GM21717 (cell line): ENCODE measurements at regions not wholly inside any gene's neighbourhood (a gene's known extent, or its start where the extent isn't known, plus 50 kb on each side); places are given as distances from the start of the nearest gene placed in this dataset.

Experiments
- ATAC-seq: cut with Tn5 transposase; IDR thresholded peaks from one replicate; pipeline ENCODE4 v1.9.1; 2021; ENCODE audit warnings: mild to moderate bottlenecking, moderate library complexity; ENCODE audit not compliant: unreplicated experiment

GRCh38 chrX:11949291-11949690 lies 189.0 kb upstream of the FRMPD4 start:
- no peak for ATAC-seq

GRCh38 chrX:11952176-11952720 lies 186.0 kb upstream of the FRMPD4 start:
- no peak for ATAC-seq

- no peak for ATAC-seq
These were observed 184.7 kb upstream of the FRMPD4 start for GRCh38 chrX:11953615-11954014.

- no peak for ATAC-seq
These were observed 184.1 kb upstream of the FRMPD4 start for GRCh38 chrX:11954176-11954575.

- no peak for ATAC-seq
These were observed 178.2 kb upstream of the FRMPD4 start for GRCh38 chrX:11960031-11960430.

DNA sequence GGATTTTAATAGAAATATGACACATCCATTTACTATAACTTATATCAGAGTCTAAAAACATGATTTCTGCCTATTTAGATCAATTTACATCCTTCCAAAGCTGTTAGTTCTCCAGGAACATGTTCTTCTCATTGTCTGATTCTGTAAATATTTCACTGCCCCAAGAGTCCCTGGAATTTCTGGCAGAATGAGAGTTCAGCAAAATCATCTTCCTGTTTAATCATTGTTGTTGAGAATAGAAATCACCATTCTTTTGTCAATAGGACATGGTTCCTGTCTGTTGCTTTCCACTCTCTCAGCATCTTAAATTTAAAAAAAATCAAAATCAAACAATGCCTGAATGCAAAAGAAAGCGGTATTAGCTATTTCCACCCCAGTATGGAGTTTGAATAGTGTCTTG lies 172.8 kb upstream of the FRMPD4 start:
- ATAC-seq: no peak

GRCh38 chrX:11967986-11968869 lies 170.0 kb upstream of the FRMPD4 start:
- ATAC-seq: no peak

DNA sequence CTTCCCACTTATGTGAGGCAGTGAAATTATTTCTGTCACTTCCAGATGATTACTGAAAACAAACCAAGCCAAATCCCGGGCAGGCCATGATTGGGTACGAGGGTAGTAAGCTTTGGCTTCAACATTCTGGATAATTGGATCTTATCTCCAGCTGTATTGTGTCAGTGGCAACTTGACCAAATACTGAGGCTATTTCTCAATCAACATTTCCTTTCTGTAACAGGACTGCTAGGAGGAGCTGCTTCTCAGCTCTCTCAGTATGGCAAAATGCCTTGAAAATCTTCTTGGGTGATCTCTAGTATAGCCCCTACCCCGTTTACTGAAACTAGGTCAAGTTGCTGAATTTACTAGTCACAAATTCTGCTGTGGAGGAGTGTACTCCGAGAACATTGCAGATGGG lies 169.3 kb upstream of the FRMPD4 start:
- no peak for ATAC-seq

DNA sequence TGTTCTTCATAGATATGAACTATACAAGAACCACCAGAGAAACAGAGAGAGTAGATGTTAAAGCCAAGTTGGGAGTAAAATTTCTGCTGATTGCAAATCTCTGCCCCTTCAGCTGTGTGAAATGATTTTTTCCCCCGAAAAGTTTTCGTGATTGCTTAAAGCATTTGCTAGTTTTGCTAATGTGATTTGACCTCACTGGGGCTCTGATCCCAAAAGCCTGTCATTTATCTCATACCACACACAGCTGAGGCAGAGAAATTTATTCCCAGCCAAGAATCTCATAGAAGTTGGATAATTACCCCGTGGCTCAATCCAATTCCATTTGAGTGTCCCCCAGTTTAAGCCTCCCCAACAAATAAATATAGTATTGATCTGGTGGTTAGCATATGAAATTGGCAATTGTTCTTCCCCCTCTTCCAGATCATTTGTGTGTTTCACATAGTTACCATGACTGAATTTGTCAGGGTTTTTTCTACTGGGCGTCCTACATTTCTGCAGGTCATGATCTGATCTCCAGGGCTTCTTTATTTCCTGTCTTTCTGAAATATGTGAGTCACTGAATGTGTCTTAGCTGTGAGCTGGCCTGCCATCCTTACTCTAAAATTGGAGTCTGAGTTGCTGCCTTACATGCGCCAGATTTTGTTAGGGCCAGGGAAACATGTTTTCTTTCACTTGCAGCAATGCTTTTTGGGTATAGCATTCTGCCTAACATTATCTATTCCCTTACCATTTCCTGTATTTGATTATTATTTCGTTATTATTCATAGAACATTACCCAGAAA lies 167.5 kb upstream of the FRMPD4 start:
- ATAC-seq: no peak

DNA sequence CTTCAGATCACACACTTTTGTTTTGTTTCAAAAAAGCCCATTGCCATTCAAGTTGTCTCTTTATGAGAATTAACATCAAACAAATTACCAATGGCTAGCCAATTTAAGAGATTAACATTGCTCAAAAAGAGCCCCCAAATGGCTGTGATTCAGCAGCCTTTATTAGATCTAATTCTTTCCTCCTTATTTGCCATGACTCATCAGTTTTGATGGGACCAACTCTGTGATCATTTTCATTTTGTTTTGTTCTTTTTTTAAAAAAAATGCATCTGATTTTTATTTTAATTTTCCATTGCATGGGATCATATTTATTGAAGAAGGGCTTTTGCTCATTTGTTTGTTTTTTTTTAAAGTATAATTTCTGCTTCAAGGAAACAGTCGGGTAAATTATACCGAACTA lies 161.6 kb upstream of the FRMPD4 start:
- ATAC-seq: no peak

- no peak for ATAC-seq
These were observed 146.0 kb upstream of the FRMPD4 start for GRCh38 chrX:11992271-11992670.

GRCh38 chrX:11995146-11995545 lies 143.1 kb upstream of the FRMPD4 start:
- ATAC-seq: no peak

DNA sequence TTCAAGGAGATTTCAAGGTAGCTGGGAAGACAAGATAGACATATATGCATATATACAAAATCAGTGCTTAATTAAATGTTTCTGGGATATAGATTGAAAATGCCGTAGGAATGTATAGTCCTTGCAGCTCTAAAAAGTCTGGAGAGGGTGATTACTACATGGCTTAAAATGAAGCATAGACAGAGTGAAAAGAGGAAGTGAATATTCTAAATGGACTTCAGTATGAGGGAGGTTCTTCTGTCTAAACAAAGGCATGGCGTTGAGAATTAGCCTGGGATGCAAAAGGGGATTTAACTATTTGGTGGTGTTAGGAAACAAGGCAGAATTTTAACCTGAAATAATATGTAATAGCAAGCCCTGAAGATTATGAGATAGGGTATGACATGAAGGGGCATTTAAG lies 141.5 kb upstream of the FRMPD4 start:
- no peak for ATAC-seq

GRCh38 chrX:11998944-11999343 lies 139.3 kb upstream of the FRMPD4 start:
- no peak for ATAC-seq

DNA sequence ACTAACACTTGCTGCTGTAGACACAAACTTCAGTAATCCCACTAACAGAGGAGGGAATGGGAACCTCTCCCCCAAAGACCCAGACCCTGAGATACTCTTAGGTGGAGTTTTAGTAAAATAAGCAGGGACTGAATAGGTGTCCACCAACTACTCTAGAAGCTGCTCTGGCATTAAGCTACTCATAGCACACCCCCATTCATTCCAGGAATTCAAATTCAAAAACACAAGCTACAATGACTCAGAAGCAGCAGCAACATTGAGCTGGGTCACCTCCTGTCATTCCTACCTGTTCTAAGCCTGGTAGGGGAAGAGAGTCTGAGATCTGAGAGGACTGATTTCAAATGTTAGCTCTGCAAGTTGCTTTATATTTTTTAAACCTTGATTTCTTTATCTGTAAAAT lies 135.4 kb upstream of the FRMPD4 start:
- ATAC-seq: no peak

- ATAC-seq: no peak
These were observed 130.4 kb upstream of the FRMPD4 start for GRCh38 chrX:12007881-12008280.

DNA sequence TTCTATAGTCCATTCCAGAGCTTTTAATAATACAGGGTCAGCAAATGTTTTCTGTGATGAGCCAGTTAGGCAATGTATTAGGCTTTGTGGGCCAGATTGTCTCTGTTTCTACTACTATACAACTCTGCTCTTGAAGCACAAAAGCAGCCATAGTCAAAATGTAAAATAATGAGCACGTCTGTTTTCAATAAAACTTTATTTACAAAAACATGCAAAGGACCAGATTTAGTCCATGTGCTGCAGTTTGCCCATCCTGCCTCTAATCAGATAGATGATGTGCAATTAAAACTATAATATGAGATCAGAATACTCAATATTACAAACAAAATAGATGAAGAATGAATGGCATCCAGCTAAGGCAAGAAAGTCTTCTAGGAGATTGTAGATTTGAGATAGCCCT lies 127.8 kb upstream of the FRMPD4 start:
- ATAC-seq: no peak

- ATAC-seq: no peak
These were observed 127.2 kb upstream of the FRMPD4 start for GRCh38 chrX:12011075-12011474.

DNA sequence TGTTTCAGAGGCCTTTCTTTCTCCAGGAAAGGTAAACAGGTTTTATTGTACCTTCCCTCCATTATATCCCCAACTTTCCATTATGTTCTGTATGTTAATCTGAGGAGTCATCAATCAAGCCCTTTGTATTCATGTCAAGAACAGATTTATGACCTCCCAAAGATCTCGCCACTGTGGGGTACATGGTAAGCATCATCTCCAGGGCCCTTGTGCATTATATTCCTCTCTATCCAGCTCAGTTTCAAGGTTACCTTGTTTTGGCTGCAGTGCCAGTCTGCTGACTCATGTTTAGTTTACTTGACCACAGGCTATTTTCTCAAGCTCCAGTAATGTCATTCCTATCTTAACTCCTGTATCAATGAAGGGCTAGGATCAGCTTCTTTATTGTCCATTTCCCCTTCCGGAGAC lies 125.1 kb upstream of the FRMPD4 start:
- no peak for ATAC-seq

DNA sequence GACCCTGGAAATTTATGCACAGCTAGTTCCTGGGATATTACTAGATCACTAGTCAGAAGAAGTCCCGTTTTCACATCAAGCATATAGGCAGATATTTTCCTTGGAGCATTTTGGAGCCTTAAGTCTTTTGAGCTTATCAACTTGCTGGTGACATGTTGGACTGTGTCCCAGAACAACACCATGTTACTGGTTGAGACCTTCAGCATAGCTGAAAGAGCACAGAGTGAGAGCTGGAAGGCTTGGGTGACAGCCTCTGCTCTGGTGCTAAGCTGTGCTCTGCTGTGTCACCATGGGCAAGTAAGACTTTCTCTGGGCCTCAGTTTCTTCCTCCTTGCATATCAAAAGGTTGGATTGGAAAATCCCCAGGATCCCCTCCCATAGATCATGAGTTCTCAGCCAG lies 116.6 kb upstream of the FRMPD4 start:
- ATAC-seq: no peak

GRCh38 chrX:12026481-12026880 lies 111.8 kb upstream of the FRMPD4 start:
- no peak for ATAC-seq

GRCh38 chrX:12032082-12032481 lies 106.2 kb upstream of the FRMPD4 start:
- no peak for ATAC-seq
